ENCODE measurements at regions not wholly inside any gene's neighbourhood (a gene's known extent, or its start where the extent isn't known, plus 50 kb on each side); places are given as distances from the start of the nearest gene placed in this dataset.
"Not testable (repeated sequence)": the region's sequence is repeated elsewhere in the genome, so short reads cannot be mapped to it uniquely, and the experiment has no call there.

- H3K9me3 ChIP-seq = no peaks in the 10 kb centered on the region
- TF ChIP-seq POLR2A (IDR thresholded peaks at IDR 0.05) (no peak), CTCF (IDR thresholded peaks at IDR 0.05) (no peak), POLR2AphosphoS5 (IDR thresholded peaks at IDR 0.05) (no peak)
- intact Hi-C loops (cut with DNase I; ENCODE audit: low total_unique reads) = no loop called here
These were observed 285.4 kb downstream of the TFAP2C start for GRCh38 chr20:56914532-56914931.

DNA sequence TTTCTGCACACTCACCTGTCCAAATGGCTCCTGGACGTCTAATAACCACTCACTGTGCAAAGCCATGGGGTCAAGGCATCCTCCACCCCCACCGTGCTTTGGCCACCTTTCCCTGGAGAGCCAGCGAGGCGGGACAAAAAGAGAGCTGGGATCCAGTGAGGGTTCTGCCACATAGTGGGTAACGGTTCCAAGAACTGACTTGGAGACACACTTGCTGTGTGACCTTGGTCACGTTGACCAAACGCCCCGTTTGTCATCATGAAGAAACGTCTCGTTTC, 287.2 kb downstream of the TFAP2C start:
- H3K4me1 ChIP-seq = no peaks in the 10 kb centered on the region
- H3K27ac ChIP-seq = no peak overlapping the region
- intact Hi-C loops (cut with DNase I; ENCODE audit: low total_unique reads) = no loop called here
- H3K9me3 ChIP-seq = no peaks in the 10 kb centered on the region
- no peak for TF ChIP-seq POLR2AphosphoS5 (IDR thresholded peaks at IDR 0.05)
- TF ChIP-seq CTCF (IDR thresholded peaks at IDR 0.05) = no peak
- TF ChIP-seq POLR2A (IDR thresholded peaks at IDR 0.05) = no peak
- no peaks in the 10 kb centered on the region for H3K36me3 ChIP-seq
- H3K4me3 ChIP-seq = no peak overlapping the region
- no peaks in the 10 kb centered on the region for H3K27me3 ChIP-seq
- no peak for DNase-seq (ENCODE audit: low spot score in 2 of 2)

More at GRCh38 chr20:56914532-56914931, 285.4 kb downstream of the TFAP2C start:
- Histone ChIP-seq H3K27ac (no peak overlapping the region), H3K4me1 (no peaks in the 10 kb centered on the region), H3K4me3 (no peak overlapping the region), H3K36me3 (no peaks in the 10 kb centered on the region), H3K27me3 (no peaks in the 10 kb centered on the region)
- DNase-seq (ENCODE audit: low spot score in 2 of 2) = no peak

DNA sequence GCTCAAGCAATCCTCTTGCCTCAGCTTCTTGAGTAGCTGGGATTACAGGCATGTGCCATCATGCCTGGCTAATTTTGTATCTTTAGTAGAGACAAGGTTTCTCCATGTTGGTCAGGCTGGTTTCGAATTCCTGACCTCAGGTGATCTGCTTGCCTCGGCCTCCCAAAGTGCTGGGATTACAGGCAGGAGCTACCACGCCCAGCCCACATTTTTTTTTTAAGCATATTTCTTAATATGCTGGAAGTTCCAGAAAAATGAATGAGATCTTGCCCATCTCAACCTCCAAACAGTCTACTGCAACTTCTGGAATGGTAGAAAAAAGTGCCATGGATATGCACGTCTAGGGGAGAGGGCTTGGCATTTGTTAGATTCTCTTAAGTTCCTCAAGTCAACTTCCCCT, 290.9 kb downstream of the TFAP2C start:
- not testable (repeated sequence) for H3K27ac ChIP-seq; DNase-seq (ENCODE audit: low spot score in 2 of 2); H3K36me3 ChIP-seq; H3K4me3 ChIP-seq; H3K9me3 ChIP-seq; H3K4me1 ChIP-seq
- intact Hi-C loops (cut with DNase I; ENCODE audit: low total_unique reads) = loop anchor here (10.0 kb wide), 1 partner anchor 1185 kb away; no protein-coding TSS in a partner anchor
- H3K27me3 ChIP-seq = peaks cover 0 to 16% of the 10 kb centered on the region in 2 donors

DNA sequence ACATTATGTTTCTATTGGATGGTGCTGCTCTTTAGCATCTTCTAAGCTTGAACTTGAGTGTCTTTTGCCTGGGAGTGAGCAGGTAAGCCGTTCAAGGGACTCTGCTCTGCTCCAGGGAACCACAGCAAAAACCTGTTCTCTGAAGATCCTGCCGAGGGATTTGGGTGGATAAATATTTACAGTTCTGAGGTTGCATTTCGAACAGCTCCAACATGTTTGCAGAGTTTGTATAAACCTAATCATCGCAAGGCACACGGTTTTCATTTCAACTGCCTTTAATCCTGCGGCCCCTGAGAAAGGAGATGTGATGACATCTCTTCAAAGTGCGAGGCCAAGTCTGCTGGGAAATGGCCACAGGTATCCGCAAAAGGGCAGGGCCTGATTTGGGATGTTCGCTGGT, 293.4 kb downstream of the TFAP2C start:
- H3K4me1 ChIP-seq = no peaks in the 10 kb centered on the region
- intact Hi-C loops (cut with DNase I; ENCODE audit: low total_unique reads) = loop anchor here (10.0 kb wide), 1 partner anchor 1182 kb away; no protein-coding TSS in a partner anchor
- H3K4me3 ChIP-seq = no peak overlapping the region
- DNase-seq (ENCODE audit: low spot score in 2 of 2) = no peak
- TF ChIP-seq POLR2AphosphoS5 (IDR thresholded peaks at IDR 0.05) (no peak), POLR2A (IDR thresholded peaks at IDR 0.05) (no peak), CTCF (IDR thresholded peaks at IDR 0.05) (no peak)
- no peaks in the 10 kb centered on the region for H3K9me3 ChIP-seq
- peaks cover 0 to 39% of the 10 kb centered on the region in 2 donors for H3K27me3 ChIP-seq
- no peak overlapping the region for H3K27ac ChIP-seq
- no peaks in the 10 kb centered on the region for H3K36me3 ChIP-seq

- TF ChIP-seq POLR2AphosphoS5 (IDR thresholded peaks at IDR 0.05) (no peak), POLR2A (IDR thresholded peaks at IDR 0.05) (no peak), CTCF (IDR thresholded peaks at IDR 0.05) (no peak)
- peaks cover 0 to 49% of the 10 kb centered on the region in 2 donors for H3K27me3 ChIP-seq
These were observed 295.4 kb downstream of the TFAP2C start for GRCh38 chr20:56924292-56925081.

More at GRCh38 chr20:56924292-56925081, 295.4 kb downstream of the TFAP2C start:
- no peak for DNase-seq (ENCODE audit: low spot score in 2 of 2)
- H3K9me3 ChIP-seq = no peaks in the 10 kb centered on the region
- H3K4me1 ChIP-seq = no peaks in the 10 kb centered on the region
- no peaks in the 10 kb centered on the region for H3K36me3 ChIP-seq
- intact Hi-C loops (cut with DNase I; ENCODE audit: low total_unique reads) = loop anchor here (10.0 kb wide), 1 partner anchor 1180 kb away; no protein-coding TSS in a partner anchor
- H3K4me3 ChIP-seq = peak overlapping the region in 2 of 3 donors; percentile 51 to 59
- H3K27ac ChIP-seq = no peak overlapping the region
